HG03342 (cell line): ENCODE measurements at regions not wholly inside any gene's neighbourhood (a gene's known extent, or its start where the extent isn't known, plus 50 kb on each side); places are given as distances from the start of the nearest gene placed in this dataset.

Experiments used
- ATAC-seq: cut with Tn5 transposase; IDR thresholded peaks from one replicate; pipeline ENCODE4 v1.9.1; 2021; ENCODE audit warnings: mild to moderate bottlenecking, moderate library complexity; ENCODE audit not compliant: unreplicated experiment

DNA sequence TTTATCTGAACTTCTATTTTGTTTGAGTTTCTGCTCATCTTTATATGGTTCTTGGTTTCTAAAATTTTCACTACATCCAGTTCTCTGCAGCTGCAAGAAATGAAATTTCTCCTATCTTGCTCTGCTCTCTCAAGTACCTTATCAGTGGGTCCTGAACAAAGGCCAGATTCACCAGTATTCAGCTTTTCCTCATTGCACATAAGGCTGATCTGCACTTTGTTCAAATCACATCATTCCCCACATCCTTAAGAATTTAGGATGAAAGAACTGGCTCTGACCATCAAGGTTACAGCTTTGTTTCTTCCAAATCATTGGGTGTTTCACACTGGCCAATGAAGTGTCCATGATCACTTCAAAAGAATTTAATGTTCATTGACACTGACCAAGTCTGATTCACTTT lies 211.4 kb downstream of the GRIN2B start:
- ATAC-seq = no peak

DNA sequence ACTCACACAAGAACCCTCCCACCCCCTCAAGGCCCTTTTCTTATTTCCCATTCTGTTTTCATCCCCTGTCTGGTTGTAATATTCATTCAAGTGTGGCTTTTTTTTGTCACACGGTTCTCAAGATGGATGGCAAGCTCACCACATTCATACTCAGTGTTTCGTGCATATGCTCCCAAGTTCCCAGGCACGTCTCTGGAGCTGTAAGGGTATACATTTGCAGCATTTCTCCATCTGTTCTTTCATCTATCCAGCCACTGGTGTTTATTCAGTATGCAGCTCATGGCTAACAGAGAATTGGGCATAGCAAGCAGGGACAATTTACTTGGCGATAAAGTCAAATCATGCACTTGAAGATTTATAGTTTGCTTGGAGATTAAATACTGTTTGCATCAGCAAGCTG lies 212.1 kb downstream of the GRIN2B start:
- ATAC-seq = no peak

DNA sequence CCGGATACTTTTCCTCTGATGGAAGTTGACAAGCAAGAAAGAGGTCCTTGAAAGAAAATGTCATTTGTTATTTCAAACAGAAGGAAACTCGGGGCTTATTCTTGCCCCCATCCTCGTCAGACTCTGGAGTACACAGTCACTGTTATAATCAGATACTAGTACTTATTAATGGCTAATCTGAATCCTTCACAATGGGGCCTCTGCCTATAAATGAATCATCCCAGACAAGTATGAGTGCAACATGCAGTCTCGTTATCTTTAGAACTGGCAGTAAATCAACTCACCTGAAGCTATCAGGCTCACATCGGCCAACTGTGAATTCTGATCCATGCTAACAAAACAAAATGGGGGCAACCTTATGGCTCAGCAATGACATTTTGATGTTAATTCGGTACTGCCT lies 216.7 kb downstream of the GRIN2B start:
- ATAC-seq = no peak

DNA sequence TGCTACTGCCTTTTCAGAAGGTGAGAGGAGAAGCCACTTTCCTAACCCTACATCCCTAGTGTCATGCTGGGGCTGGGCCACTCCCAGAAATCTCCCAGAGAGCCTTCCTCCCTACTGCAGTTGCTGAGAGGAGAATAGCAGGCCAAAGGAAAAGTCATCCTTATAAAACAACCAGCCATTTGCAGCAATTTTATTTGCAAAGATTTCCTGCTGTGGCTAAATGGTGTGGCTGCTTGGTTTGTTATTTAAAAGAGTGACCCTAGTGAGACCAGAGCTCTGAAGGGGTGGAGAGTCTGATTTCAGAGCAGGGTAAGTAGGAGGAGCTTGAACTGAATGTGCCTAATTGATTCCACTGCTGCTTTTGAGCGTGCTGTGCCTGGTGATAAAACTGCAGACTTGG lies 232.0 kb downstream of the GRIN2B start:
- ATAC-seq = no peak

DNA sequence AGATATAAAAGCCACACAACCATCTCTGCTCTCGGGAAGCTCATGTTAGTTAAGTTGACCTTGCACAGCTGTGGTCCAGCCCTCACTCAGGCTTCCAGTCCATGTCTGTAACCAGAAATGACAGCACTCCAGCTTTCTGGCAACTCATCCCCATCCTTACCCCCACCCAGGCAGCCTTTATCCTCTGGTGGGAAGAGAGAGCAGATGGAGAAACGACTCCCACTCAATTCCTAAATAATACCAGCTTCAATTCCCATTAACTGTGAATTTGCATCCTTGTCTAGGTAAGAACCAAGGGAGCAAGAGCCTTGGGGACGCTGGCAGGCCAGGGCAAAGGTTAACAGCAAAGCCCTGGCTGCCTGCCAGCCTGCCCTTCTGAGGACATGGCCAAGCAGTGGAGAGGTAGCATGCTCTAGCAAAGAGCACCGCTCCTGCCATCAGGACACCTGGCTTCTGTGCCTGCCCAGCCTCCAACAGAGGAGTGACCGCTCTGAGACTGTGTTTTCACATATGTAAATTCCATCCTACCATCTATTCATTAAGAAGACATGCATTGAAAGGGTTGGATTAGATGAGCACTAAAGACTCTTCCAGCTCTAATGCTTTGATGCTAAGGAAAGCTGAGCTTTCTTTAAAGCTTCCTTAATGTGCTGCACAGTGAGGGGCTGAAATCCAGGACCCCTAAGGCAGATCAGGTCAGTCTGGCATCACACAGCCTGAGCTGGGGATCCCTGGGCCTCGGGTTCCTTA lies 236.1 kb downstream of the GRIN2B start:
- ATAC-seq = no peak

DNA sequence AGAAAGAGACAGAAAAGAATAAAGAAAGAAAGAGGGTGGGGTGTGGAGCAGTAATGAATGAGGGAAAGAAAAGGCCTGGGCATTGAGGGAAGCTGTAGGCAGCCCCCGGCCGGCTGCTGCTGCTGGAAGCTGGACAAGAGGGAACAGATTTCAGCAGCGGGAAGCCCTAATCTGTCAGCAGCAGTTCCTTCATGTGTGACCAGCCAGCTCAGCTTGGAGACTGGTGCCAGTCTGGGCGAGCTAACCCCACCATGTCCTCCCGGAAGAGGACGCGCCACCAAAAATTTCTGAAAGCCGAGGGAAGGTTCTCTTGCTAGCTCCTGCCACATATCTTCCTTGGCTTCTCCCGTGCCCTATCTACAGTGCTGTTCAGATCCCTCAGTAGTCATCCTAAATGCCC lies 236.8 kb downstream of the GRIN2B start:
- ATAC-seq = no peak

DNA sequence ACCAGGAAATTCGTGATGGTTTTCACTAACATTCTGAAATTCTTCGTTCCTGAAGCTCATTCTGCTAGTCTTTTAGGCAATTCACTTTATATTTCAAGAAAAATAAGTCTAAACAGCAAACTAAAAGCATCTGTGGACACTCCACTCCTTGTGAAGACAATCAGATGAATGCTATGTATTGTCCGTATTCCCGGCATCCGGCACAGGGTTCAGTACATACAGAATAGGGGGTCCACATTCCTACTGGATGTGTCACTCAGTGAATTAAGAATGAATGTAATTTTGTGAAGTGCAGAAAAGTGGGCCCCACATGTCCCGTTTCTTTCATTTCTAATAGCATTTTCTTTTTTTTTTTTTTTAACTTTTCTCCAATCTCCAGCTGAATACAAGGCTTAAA lies 241.3 kb downstream of the GRIN2B start:
- ATAC-seq = no peak

DNA sequence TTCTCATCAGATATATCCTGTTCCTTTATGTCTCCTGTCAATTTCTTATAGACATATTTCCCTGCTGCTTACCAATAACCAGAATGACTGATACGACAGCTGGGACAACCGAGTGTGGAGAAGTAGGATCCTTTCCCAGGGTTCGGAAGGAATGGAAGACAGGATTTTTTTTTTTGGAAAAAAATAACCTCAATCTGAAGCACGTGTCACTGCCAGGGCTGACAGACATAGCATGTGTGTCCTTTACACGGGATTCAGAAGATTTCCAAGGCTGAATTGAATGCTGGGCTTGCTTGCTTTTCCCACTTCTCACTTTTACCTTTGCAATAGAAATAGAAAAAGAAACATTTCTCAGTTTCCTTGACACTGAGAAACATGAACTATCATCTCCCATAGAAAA lies 245.7 kb downstream of the GRIN2B start:
- ATAC-seq = no peak

DNA sequence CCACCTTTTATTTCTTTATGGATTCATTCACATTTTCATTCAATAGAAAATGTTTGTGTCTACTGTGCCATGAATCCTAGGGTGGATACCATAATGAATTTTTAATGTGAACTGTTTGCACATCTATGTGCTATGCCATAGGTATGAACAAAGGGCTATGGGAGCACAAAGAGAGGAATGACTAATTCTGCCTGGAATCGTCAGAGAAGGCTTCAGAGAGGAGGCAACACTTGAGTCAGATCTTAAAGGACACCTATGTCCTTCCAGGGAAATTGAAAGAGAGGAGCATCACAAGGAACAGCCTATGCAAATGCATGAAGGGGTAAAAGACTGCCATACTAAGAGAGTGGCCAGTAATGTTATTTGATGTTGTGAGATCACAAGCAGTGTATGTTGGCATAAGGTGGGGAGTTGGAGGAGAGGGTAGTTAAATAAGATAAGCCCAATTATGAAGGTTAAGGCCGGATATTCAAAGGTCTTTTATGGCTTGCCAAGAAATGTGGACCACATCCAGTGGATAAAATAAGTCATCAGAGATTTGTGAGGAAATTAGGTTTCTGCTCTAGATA lies 246.7 kb downstream of the GRIN2B start:
- ATAC-seq = no peak

DNA sequence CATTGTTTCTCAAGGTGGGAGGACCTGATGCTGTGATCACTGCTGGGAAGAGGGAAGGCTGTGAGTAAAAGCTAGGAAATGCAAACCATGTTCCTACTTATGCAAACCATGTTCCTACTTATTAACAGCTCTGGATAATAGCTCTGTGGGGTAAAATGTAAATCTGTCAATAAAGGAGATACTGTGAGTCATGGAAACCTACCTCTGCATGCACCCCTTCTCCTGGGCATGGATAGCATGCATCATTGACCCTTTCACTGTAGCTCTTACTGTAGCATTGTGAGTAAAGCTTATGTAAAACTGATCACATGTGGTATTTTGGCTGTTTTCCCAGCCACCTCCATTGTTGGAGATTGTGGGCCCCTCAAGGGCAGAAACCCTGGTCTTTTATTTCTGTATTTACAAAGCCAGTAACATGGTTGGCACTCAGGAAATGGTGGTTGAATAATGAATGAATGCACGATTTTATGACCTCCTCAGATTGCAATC lies 253.7 kb downstream of the GRIN2B start:
- no peak for ATAC-seq

DNA sequence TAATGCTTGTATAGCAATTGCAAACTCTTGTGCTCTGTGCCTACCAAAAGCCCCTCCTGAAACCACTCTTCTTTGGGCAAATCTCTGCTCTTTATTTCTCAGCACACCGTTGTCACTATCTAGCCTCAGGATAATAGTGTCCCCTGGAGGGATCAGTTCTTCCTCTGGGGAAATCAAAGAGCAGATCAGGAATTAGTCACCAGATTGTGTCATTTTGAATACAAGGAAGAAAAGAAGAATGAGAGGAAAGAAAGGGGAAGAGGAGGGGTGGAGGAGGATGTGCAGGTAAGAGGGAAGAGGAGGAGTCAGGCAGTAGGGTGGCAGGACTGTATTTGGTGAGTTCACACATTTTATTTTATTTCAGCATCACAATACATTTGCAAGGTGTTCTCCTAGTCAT lies 256.4 kb downstream of the GRIN2B start:
- no peak for ATAC-seq

DNA sequence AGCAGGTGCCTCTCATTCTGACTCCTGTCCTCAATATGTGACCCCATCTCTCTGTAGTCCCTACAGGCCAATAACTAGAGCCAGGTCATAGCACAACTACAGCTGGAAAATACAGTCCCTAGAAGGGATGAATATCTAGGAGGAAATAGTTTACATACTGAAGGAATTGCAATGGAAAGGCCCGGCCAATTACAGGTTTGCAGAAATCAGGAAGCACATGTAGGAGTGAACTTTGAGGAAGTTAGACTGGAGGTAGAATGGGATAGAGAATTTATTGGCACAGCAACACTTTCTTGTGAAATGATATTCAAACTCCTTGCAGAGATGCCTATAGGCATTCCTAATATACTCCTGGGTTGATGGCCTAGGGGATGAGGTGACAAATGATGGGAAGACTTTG lies 257.3 kb downstream of the GRIN2B start:
- no peak for ATAC-seq

DNA sequence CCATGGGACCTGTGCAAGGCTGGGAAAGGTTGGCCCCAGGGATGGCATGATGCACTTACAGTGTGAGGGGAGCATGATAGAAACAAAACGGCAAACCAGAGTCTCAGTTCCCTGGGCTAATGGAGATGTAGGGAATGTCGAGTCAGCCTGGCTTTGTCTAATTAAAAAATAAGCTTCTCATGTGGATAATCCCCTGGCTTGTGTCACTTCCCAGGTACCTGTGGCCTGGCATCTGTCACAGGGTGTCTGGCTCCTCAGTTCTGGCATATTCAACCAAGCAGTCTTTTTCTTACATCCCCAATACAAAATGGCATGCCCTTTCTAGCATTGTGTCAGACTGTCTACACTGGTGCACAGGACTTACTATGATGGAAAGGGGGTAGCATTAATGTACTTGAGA lies 261.4 kb downstream of the GRIN2B start:
- ATAC-seq = no peak

DNA sequence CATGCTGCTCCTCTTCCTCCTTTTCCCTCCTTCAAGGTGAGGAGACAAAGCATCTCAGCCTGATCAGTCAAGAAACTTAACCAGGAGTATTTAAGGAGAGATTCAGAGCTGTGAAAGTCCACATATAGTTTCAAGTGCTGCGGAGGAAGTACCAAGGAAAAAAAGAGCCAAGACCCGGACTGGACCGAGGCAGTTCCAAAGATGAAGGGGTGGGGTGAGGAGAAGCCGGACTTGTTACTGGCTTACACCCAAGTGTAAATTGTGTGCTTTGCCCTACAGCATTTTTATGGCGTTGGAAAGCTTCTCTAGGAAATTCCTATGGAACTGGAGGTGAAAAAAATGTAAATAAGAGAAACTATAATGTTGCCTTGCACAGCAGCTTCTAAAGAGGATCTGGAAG lies 263.1 kb downstream of the GRIN2B start:
- no peak for ATAC-seq

DNA sequence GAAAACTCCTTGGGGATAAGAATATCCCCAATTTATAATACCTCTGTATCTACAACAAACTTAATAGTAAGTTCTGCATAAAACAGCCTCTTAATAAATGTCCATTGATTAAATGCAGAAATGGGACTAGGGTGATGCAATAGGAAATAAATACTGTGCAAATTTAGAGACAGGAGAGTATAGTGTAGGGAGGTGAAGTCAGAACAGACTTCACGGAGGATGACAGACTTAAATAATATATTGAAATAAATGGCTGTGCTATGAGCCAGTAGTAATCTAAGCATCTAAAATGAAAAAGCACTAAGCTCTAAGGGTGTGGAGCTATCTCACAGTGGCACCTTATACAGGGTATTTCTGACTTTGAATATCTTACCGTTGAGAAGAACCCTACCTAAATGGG lies 265.3 kb downstream of the GRIN2B start:
- no peak for ATAC-seq

DNA sequence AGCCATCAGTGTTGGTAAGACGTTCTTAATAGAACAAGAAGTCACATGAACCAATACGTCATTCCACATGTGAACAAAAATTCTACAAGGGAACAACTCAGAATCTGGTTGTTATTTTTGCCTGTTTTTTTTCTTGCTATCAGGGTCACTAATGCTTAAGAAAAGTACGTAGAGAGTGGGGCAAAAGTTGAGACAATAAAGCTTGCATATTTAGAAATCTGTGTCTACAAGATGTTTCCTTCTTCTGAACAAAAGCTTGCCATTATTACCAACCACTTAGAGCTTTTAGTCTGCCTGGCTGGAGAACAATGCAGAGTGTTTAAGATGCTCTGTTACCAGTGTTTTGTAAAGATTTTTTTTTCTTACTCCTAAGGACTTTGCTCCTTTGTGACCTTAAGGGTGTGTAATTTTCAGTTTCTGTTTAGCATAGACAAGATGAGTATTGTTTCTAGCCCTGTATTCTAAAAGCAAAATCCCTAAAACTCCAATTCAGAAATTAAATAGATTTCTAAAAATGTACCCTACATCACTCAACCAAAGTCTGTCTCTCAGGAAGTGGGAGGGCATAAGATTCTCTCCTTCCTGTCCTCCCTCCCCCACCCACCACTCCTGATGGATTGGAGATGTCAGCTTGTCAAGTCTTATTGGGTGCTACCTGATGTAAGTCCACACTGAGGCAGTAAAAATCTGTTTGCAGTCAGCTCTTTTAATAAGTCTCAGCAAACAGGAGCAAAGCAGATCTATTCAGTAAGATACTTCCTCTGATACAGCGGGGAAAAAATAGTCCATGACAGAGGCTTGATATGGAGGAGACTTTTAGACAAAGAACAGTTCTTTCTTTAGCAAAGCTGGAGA lies 267.6 kb downstream of the GRIN2B start:
- no peak for ATAC-seq

DNA sequence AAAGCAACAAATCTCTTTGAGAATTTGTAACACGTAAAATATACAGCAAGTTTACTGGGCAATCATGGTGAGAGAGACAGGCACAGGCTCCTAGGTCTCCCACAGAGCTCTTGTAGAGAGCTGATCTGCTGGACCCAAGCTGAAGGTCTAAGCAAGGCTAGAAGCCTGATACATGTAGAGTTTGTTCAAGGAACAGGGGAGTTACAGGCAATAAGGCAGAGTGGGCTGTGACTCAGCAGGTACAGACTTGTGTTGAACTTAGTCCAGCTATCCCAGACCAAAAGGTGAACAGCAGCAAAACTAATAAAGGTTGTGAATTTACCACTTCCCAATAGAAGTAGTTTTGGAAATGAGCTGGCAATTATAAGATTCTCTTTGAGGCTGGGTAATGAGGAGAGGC lies 273.6 kb downstream of the GRIN2B start:
- ATAC-seq = no peak

DNA sequence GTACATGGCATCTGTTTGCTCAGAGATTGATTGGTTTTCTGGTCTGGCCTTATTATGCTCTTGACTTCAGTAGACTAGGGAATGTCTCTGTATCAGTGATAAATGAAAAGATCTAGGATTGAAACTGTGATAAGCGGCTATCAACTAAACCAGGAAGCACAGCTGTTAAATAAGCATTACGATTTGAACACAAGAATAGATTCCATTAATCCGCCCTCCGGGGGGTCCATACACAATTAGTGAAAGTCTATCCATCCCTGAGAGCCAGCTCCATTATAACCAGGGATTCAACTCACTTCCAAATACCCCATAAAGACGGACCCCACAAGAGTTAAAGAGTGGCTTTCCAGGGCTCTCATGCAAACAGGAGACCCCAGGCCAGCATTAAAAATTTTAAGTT lies 279.0 kb downstream of the GRIN2B start:
- ATAC-seq = no peak

DNA sequence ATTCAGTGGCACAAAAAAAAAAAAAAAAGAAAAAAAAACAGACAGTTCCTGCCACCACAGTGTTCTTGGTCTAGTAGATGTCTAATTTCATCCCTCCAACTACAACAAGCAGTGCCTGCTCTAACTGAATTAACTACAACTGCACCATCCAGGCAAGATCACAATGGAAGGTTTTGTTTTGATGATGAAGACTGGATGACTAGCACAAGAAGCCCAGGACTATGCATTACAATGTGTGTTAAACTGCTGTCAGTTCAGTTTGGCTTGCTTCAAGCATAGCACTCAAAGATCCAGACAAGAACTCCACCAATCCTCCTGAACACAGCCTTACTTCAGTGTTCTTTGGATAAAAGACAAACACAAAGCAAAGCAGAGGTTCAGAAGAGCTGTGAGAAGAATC lies 279.9 kb downstream of the GRIN2B start:
- no peak for ATAC-seq

DNA sequence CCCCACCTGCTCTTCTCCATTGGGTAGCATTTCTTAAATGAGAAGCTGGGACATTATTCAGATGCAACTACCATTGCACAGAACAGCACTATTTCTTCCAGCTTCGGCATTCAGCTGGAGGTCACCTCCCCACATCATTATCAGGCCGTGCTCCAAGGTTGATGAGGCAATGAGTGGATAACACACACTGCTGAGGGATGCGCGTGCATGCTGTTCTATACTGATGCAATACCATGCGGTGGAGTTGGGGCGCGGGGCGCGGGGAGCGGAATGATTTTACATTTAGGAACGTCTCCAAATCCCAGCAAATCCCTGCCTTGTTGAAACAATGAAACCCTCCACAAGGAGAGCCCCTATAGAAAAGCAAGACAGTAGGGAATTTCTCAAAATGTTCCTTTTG lies 283.4 kb downstream of the GRIN2B start:
- no peak for ATAC-seq

DNA sequence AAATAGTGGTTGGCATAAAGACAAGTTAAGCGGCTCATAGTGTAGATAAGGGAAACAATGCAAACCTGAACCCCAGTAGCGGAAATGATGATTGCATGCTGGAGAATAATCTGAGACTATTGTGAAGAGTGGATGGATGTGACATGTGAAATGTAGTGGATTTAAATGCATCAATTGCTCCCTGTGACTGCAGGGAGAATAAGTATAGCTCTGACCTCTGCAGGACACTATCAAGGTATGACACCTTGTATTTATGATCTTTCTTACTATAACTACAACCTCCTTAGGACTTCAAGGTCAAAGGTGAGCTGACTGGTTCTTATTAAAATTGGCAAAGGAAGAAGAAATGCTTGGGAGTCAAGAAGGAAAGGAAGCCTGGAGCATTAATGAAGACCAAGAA lies 285.6 kb downstream of the GRIN2B start:
- no peak for ATAC-seq

DNA sequence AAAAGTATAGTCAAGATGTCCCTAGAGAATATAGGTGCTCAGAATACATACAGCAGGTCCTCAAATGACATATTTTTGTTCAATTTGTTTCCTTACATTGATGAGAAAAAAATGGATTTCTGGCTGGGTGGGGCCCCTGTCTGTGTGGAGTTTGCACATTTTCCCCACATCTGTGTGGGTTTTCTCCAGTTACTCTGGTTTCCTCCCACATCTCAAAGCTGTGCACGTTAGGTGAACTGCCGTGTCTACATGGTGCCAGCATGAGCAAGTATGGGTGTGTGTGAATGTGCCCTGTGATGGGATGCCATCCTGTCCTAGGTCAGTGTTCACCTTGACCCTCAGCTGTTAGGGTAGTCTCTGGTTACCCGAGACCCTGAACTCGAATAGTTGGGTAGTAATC lies 289.1 kb downstream of the GRIN2B start:
- no peak for ATAC-seq
